ENCODE measurements at regions not wholly inside any gene's neighbourhood (a gene's known extent, or its start where the extent isn't known, plus 50 kb on each side); places are given as distances from the start of the nearest gene placed in this dataset.

DNA sequence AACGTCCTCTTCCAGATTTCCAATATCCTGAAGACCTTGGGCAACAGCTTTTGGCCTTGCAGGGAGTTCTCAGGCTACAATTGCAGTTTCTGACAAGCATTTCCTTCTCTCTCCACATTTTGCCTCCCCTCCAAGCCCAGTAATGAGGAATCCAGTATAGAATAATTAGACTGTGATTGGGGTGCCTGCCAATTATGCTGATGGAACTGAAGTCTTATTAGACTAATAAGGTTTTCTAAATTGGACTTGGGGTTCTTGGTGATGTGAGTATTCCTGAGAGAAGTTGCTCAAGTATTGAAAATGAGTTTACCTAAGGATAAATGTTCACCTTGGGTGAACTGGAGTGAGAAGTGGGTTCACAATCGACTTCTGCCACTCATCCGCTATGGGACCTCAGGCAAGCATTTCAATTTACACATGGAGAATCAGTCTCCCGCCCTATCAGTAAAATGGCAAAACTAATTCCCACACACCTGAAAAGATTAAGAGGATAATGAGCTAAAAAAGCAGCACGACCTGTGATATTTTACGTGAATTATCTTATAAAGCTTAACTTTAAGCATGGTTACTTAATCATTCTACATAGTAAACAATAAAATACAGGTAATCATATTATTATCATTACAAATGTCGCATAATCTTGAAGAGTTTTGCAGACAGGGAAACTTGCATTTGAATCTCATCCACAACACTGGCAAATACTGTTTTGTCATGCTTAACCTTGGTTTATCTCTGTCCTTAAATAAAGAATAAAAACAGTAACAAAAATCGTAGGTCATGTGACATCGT is 628.0 kb downstream of the TMEM114 start:
- Histone ChIP-seq H2BK120ac (replicated peaks; ENCODE audit: low read depth, low read length) (no peak overlapping the region), H3K14ac (ENCODE audit: insufficient read length) (no peak overlapping the region), H3K56ac (replicated peaks; ENCODE audit: insufficient read length, low read depth, low read length) (no peak overlapping the region), H2BK20ac (ENCODE audit: low read length) (no peak overlapping the region), H3K4ac (replicated peaks; ENCODE audit: insufficient read length, low read depth, low read length) (no peak overlapping the region), H3K79me1 (ENCODE audit: low read depth, low read length) (no peaks in the 10 kb centered on the region), H3K9me3 (ENCODE audit: insufficient read depth in 2 of 2, low read depth in 1 of 2, low read length in 1 of 2) (no peaks in the 10 kb centered on the region), H4K5ac (ENCODE audit: insufficient read length, low read depth, low read length) (no peak overlapping the region), H3K36me3 (ENCODE audit: control insufficient read depth in 2 of 4, insufficient read depth in 4 of 4, low read length in 3 of 4) (no peaks in the 10 kb centered on the region), H3K4me3 (ENCODE audit: extremely low read depth in 1 of 4, insufficient read depth in 2 of 4, low read depth in 3 of 4, low read length in 4 of 4) (no peak overlapping the region), H3K23me2 (ENCODE audit: low read depth, low read length) (no peaks in the 10 kb centered on the region; the same call in 1 of the 2 replicates), H3K4me1 (replicated peaks in 1 of 4; ENCODE audit: control insufficient read depth in 3 of 4, insufficient read depth in 4 of 4, low read length in 3 of 4) (no peaks in the 10 kb centered on the region), H3K23ac (ENCODE audit: insufficient read length) (no peak overlapping the region), H3K4me2 (ENCODE audit: insufficient read depth in 1 of 2, low read depth in 2 of 2, low read length in 2 of 2) (no peak overlapping the region), H4K8ac (ENCODE audit: extremely low read depth, insufficient read depth, low read length) (no peak overlapping the region), H2BK12ac (ENCODE audit: low read depth, low read length) (no peak overlapping the region), H2AFZ (ENCODE audit: low read length) (no peak overlapping the region), H3K9ac (replicated peaks in 1 of 4; ENCODE audit: extremely low read depth in 1 of 4, low read depth in 3 of 4, low read length in 3 of 4) (no peak overlapping the region), H3K18ac (ENCODE audit: extremely low read depth, low read length) (no peak overlapping the region), H2BK5ac (ENCODE audit: low read depth, low read length) (no peak overlapping the region), H3K27me3 (replicated peaks in 1 of 4; ENCODE audit: control insufficient read depth in 3 of 4, extremely low read depth in 1 of 4, insufficient read depth in 3 of 4, low read length in 3 of 4) (no peaks in the 10 kb centered on the region), H3K79me2 (ENCODE audit: control insufficient read depth in 1 of 2, insufficient read depth in 2 of 2, low read length in 2 of 2) (no peaks in the 10 kb centered on the region), H4K91ac (replicated peaks; ENCODE audit: insufficient read length, low read length) (no peak overlapping the region), H2AK5ac (ENCODE audit: low read depth, low read length) (no peak overlapping the region), H2BK15ac (ENCODE audit: low read length) (no peak overlapping the region), H4K20me1 (replicated peaks in 1 of 2; ENCODE audit: control insufficient read depth in 1 of 2, insufficient read depth in 2 of 2, low read length in 2 of 2) (no peaks in the 10 kb centered on the region), H3K27ac (ENCODE audit: low read depth, low read length) (no peak overlapping the region)
- FAIRE-seq = no peak
- WGBS, 2 experiments (ENCODE audit: extremely low coverage in 1 of 2, insufficient coverage in 1 of 2, insufficient read length in 1 of 2, insufficient replicate concordance in 2 of 2, low coverage in 1 of 2, low lambda C conversion rate in 2 of 2, missing lambda C conversion rate in 1 of 2) = 94% methylated on average over 9 of the region's 9 CpGs; no CpG with 5 or more reads in 1 of the 2 experiments
- no peak for DNase-seq (ENCODE audit: low read depth in 1 of 2, low spot score in 2 of 2)
- ChIA-PET POLR2A (ENCODE audit: partially characterized antibody) (no interaction called here), CTCF (ENCODE audit: partially characterized antibody) (interaction anchor here (0.8 kb wide), 2 partner anchors 12 to 177 kb away, joined by 3 read pairs; no protein-coding TSS in a partner anchor)
- TF ChIP-seq GABPA (IDR thresholded peaks at IDR 0.05; ENCODE audit: borderline replicate concordance, insufficient read depth, low read length) (no peak), ZNF274 (IDR thresholded peaks at IDR 0.05; ENCODE audit: borderline replicate concordance, extremely low read depth, low read length) (no peak), TEAD4 (IDR thresholded peaks at IDR 0.05; ENCODE audit: low read depth, low read length) (no peak), JUND (IDR thresholded peaks at IDR 0.05; ENCODE audit: low read length) (no peak), CBX5 (IDR thresholded peaks at IDR 0.05; ENCODE audit: low read depth, low read length) (no peak), RBBP5 (IDR thresholded peaks at IDR 0.05; ENCODE audit: borderline replicate concordance, low read depth, low read length) (no peak), EZH2 (IDR thresholded peaks at IDR 0.05; ENCODE audit: low read depth, low read length, severe bottlenecking) (no peak), NANOG (IDR thresholded peaks at IDR 0.05; ENCODE audit: insufficient read depth, low read depth, low read length, poor library complexity, severe bottlenecking) (no peak), SP2 (IDR thresholded peaks at IDR 0.05; ENCODE audit: low read length) (no peak)
- TF ChIP-seq, protein P1, sequence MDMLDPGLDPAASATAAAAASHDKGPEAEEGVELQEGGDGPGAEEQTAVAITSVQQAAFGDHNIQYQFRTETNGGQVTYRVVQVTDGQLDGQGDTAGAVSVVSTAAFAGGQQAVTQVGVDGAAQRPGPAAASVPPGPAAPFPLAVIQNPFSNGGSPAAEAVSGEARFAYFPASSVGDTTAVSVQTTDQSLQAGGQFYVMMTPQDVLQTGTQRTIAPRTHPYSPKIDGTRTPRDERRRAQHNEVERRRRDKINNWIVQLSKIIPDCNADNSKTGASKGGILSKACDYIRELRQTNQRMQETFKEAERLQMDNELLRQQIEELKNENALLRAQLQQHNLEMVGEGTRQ (IDR thresholded peaks at IDR 0.05; ENCODE audit: low read length) = no peak
